ENCODE measurements at regions not wholly inside any gene's neighbourhood (a gene's known extent, or its start where the extent isn't known, plus 50 kb on each side); places are given as distances from the start of the nearest gene placed in this dataset.

- no peak for TF ChIP-seq TCF7L2 (IDR thresholded peaks at IDR 0.05; ENCODE audit: borderline replicate concordance, extremely low read depth, insufficient read depth, insufficient read length)
- TF ChIP-seq RAD21 (IDR thresholded peaks at IDR 0.05; ENCODE audit: low read depth), result no peak
- TF ChIP-seq CBX3 (IDR thresholded peaks at IDR 0.05; ENCODE audit: low read depth), result no peak
Observed at GRCh38 chr5:155753943-155754581, 572.9 kb upstream of the SGCD start.
